BLaER1 (cell line): ENCODE measurements at regions not wholly inside any gene's neighbourhood (a gene's known extent, or its start where the extent isn't known, plus 50 kb on each side); places are given as distances from the start of the nearest gene placed in this dataset.
A peak's percentile ranks its signal among the peaks of the same experiment; 100 is the strongest.
"Not testable (repeated sequence)": the region's sequence is repeated elsewhere in the genome, so short reads cannot be mapped to it uniquely, and the experiment has no call there.

Experiments used
- H3K27ac ChIP-seq: shearing (Covaris generic); formaldehyde crosslinking; 2 replicates; pipeline ENCODE4 v1.8.1; 2022
- H3K27me3 ChIP-seq: shearing (Covaris generic); formaldehyde crosslinking; 2 replicates; pipeline ENCODE4 v1.8.1; 2022
- H3K36me3 ChIP-seq: shearing (Covaris generic); formaldehyde crosslinking; 2 replicates; pipeline ENCODE4 v1.8.1; 2022
- H3K4me1 ChIP-seq: shearing (Covaris generic); formaldehyde crosslinking; 2 replicates; pipeline ENCODE4 v1.8.1; 2022
- H3K4me2 ChIP-seq: shearing (Covaris generic); formaldehyde crosslinking; 2 replicates; pipeline ENCODE4 v1.8.1; 2022
- H3K4me3 ChIP-seq: shearing (Covaris generic); formaldehyde crosslinking; 2 replicates; pipeline ENCODE4 v1.8.1; 2022
- H3K9ac ChIP-seq: shearing (Covaris generic); formaldehyde crosslinking; 2 replicates; pipeline ENCODE4 v1.8.1; 2022
- H3K9me3 ChIP-seq: shearing (Covaris generic); formaldehyde crosslinking; 2 replicates; pipeline ENCODE4 v1.8.1; 2022
- H4K20me1 ChIP-seq: shearing (Covaris generic); formaldehyde crosslinking; 2 replicates; pipeline ENCODE4 v1.8.1; 2022
- Cebpa-rat ChIP-seq: shearing (Covaris generic); IDR thresholded peaks from 2 replicates; pipeline ENCODE4 v1.8.1; 2022

DNA sequence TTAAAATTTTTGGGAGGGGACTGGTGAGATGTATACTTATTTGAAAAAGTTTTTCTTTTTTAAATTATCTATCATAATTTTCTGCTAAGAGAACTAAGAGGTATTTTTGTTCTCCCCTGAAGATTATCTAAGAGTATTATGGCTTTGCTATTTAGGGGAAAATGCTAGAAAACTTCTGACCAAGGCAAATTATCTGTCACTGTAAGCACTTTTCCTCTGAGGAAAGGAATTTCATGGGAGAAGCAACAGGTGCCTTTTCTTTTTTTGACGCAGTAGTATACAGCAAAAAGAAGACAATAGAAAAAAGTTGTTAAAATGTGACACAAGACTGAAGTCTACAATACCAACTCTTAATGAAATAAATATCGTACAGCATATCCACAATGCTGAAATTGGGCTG, 201.6 kb upstream of the NANOGP8 start:
- Histone ChIP-seq H3K9ac (no peak overlapping the region), H3K36me3 (no peaks in the 10 kb centered on the region), H3K4me1 (no peaks in the 10 kb centered on the region), H3K4me2 (no peak overlapping the region), H3K27ac (no peak overlapping the region), H3K9me3 (no peaks in the 10 kb centered on the region), H3K4me3 (no peak overlapping the region), H3K27me3 (no peaks in the 10 kb centered on the region), H4K20me1 (no peaks in the 10 kb centered on the region)
- no peak for TF ChIP-seq Cebpa-rat

GRCh38 chr15:35282965-35283496, 197.9 kb upstream of the NANOGP8 start:
- no peaks in the 10 kb centered on the region for H3K27me3 ChIP-seq
- H3K36me3 ChIP-seq = 0 out of 2 replicates have a peak, but pooled peaks cover 4% of the 10 kb centered on the region
- H3K9me3 ChIP-seq = peaks cover 15% of the 10 kb centered on the region
- TF ChIP-seq Cebpa-rat = no peak
- no peak overlapping the region for H3K4me3 ChIP-seq
- no peaks in the 10 kb centered on the region for H4K20me1 ChIP-seq
- H3K4me1 ChIP-seq = no peaks in the 10 kb centered on the region
- no peak overlapping the region for H3K27ac ChIP-seq
- no peak overlapping the region for H3K4me2 ChIP-seq
- no peak overlapping the region for H3K9ac ChIP-seq

- no peak overlapping the region for H3K9ac ChIP-seq
- no peaks in the 10 kb centered on the region for H3K27me3 ChIP-seq
- H3K4me3 ChIP-seq = no peak overlapping the region
- H3K4me1 ChIP-seq = no peaks in the 10 kb centered on the region
- H4K20me1 ChIP-seq = no peaks in the 10 kb centered on the region
- 0 out of 2 replicates have a peak, but pooled peaks cover 4% of the 10 kb centered on the region for H3K36me3 ChIP-seq
- H3K27ac ChIP-seq = no peak overlapping the region
- no peak overlapping the region for H3K4me2 ChIP-seq
- no peak for TF ChIP-seq Cebpa-rat
- peaks cover 28% of the 10 kb centered on the region for H3K9me3 ChIP-seq
These were observed 196.4 kb upstream of the NANOGP8 start for GRCh38 chr15:35281515-35281914.

GRCh38 chr15:35279811-35280210, 194.7 kb upstream of the NANOGP8 start:
- TF ChIP-seq Cebpa-rat = no peak
- no peaks in the 10 kb centered on the region for H3K4me1 ChIP-seq
- no peaks in the 10 kb centered on the region for H4K20me1 ChIP-seq
- H3K4me3 ChIP-seq = no peak overlapping the region
- H3K9me3 ChIP-seq = peaks cover 31% of the 10 kb centered on the region
- H3K4me2 ChIP-seq = no peak overlapping the region
- no peak overlapping the region for H3K9ac ChIP-seq
- no peak overlapping the region for H3K27ac ChIP-seq
- H3K27me3 ChIP-seq = no peaks in the 10 kb centered on the region
- 0 out of 2 replicates have a peak, but pooled peaks cover 4% of the 10 kb centered on the region for H3K36me3 ChIP-seq

- no peaks in the 10 kb centered on the region for H4K20me1 ChIP-seq
- H3K36me3 ChIP-seq = no peaks in the 10 kb centered on the region
- H3K4me1 ChIP-seq = peaks cover 8% of the 10 kb centered on the region
- TF ChIP-seq Cebpa-rat = no peak
- no peaks in the 10 kb centered on the region for H3K27me3 ChIP-seq
- 0 out of 2 replicates have a peak, but pooled peaks cover 3% of the 10 kb centered on the region for H3K9me3 ChIP-seq
- peak overlapping the region; percentile 27; the same call in 1 of the 2 replicates for H3K4me2 ChIP-seq
- H3K27ac ChIP-seq = peak overlapping the region; percentile 10; the same call in 1 of the 2 replicates
- H3K4me3 ChIP-seq = no peak overlapping the region
- no peak overlapping the region for H3K9ac ChIP-seq
These were observed 186.4 kb upstream of the NANOGP8 start for GRCh38 chr15:35271371-35272043.

DNA sequence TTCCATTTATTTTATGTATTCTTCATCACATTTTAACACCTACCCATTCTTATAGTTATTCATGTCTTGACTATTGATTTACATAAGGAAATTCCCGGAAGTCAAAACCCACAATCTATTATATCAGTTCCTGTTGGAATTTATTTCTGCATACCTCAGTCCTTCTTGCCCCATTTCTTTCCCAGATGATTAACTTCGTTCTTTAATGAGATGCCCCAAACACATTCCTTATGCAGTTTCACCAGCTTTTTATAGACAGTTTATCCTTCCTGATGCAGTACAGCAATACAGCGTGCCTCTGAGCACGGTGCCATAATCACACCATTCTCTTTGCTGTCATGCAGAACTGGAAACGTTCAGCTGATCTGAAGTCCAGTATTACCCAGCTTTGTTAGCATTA, 175.8 kb upstream of the NANOGP8 start:
- Histone ChIP-seq H3K9me3 (no peaks in the 10 kb centered on the region), H3K36me3 (no peaks in the 10 kb centered on the region), H3K27me3 (no peaks in the 10 kb centered on the region), H3K4me1 (no peaks in the 10 kb centered on the region), H3K4me3 (no peak overlapping the region), H3K4me2 (no peak overlapping the region), H3K9ac (no peak overlapping the region), H3K27ac (no peak overlapping the region), H4K20me1 (no peaks in the 10 kb centered on the region)
- no peak for TF ChIP-seq Cebpa-rat

GRCh38 chr15:35260274-35260673, 175.2 kb upstream of the NANOGP8 start:
- not testable (repeated sequence) for H3K27me3 ChIP-seq, H3K4me3 ChIP-seq, H3K4me2 ChIP-seq, H3K4me1 ChIP-seq, H3K27ac ChIP-seq, H3K9me3 ChIP-seq, H3K9ac ChIP-seq, H4K20me1 ChIP-seq, H3K36me3 ChIP-seq

DNA sequence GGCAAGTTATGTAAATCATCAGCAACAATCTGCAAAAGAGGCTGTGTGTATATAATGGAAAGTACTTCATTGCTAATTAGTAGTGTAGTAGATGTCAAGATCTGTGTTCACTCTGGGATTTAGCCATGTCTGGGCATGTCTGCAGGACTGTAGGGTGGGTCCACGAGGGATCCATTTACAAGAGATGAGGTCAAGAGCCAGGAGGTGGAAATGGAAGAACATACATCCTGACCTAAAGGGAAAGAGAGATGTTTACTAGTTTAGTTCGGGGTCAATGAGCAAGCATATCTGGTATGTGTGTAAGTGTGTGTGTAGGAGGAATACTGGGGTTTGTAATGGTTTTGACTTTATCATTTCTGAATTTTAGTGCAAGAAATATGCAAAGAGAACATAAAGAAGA, 171.5 kb upstream of the NANOGP8 start:
- H3K4me3 ChIP-seq = no peak overlapping the region
- H3K4me1 ChIP-seq = no peaks in the 10 kb centered on the region
- H3K27me3 ChIP-seq = no peaks in the 10 kb centered on the region
- H3K9ac ChIP-seq = no peak overlapping the region
- H4K20me1 ChIP-seq = no peaks in the 10 kb centered on the region
- H3K27ac ChIP-seq = no peak overlapping the region
- no peaks in the 10 kb centered on the region for H3K9me3 ChIP-seq
- no peaks in the 10 kb centered on the region for H3K36me3 ChIP-seq
- TF ChIP-seq Cebpa-rat = no peak
- no peak overlapping the region for H3K4me2 ChIP-seq

- no peak for TF ChIP-seq Cebpa-rat
- no peaks in the 10 kb centered on the region for H3K4me1 ChIP-seq
- H3K27ac ChIP-seq = no peak overlapping the region
- no peak overlapping the region for H3K4me3 ChIP-seq
- no peaks in the 10 kb centered on the region for H3K27me3 ChIP-seq
- H3K36me3 ChIP-seq = no peaks in the 10 kb centered on the region
- no peaks in the 10 kb centered on the region for H4K20me1 ChIP-seq
- no peaks in the 10 kb centered on the region for H3K9me3 ChIP-seq
- no peak overlapping the region for H3K4me2 ChIP-seq
- no peak overlapping the region for H3K9ac ChIP-seq
These were observed 171.0 kb upstream of the NANOGP8 start for GRCh38 chr15:35256141-35256540.

- not testable (repeated sequence) for H4K20me1 ChIP-seq, H3K4me3 ChIP-seq, H3K9ac ChIP-seq, H3K4me2 ChIP-seq, H3K4me1 ChIP-seq, H3K9me3 ChIP-seq, H3K27ac ChIP-seq, H3K27me3 ChIP-seq, H3K36me3 ChIP-seq
These were observed 169.8 kb upstream of the NANOGP8 start for GRCh38 chr15:35254908-35255307.

DNA sequence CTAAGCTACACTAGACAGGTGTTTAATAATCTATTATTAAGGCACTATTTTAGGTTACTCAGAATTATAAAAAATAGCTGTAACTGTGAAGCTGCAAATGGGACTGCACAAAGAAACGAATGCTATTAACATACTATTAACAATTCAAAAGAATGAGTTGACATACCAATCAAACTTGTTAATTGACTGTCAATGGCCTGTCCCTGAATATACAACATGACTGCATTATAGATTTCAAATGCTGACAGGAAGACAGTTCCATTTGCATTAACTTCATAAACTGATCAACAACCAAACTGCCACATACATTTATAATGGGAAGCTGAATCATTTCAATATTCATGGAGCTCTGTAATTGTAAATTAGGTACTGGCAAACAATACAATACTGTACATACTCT, 169.0 kb upstream of the NANOGP8 start:
- Histone ChIP-seq H3K9ac (no peak overlapping the region), H3K4me1 (no peaks in the 10 kb centered on the region), H4K20me1 (no peaks in the 10 kb centered on the region), H3K9me3 (no peaks in the 10 kb centered on the region), H3K36me3 (no peaks in the 10 kb centered on the region), H3K27me3 (no peaks in the 10 kb centered on the region), H3K4me3 (no peak overlapping the region), H3K27ac (no peak overlapping the region), H3K4me2 (no peak overlapping the region)
- no peak for TF ChIP-seq Cebpa-rat
